Neural progenitor cell (in vitro differentiated cells): ENCODE measurements at regions not wholly inside any gene's neighbourhood (a gene's known extent, or its start where the extent isn't known, plus 50 kb on each side); places are given as distances from the start of the nearest gene placed in this dataset.
"Not testable (repeated sequence)": the region's sequence is repeated elsewhere in the genome, so short reads cannot be mapped to it uniquely, and the experiment has no call there.

Experiments
- DNase-seq: peaks from one replicate; pipeline ENCODE4 v3.0.0-alpha.2; 2016; ENCODE audit warnings: low spot score
- H2AFZ ChIP-seq: fragments of 200-600 bp; sonication (generic); replicated peaks from 2 replicates; pipeline ENCODE4 v1.6.1; 2016; ENCODE audit warnings: antibody characterized with exemption
- H3F3A ChIP-seq: fragments of 200-600 bp; sonication (generic); 2 replicates; pipeline ENCODE4 v1.6.1; 2016; ENCODE audit warnings: antibody characterized with exemption, low read depth
- H3K27ac ChIP-seq: fragments of 200-600 bp; sonication (generic); 2 replicates; pipeline ENCODE4 v1.5.1; 2016; ENCODE audit warnings: mild to moderate bottlenecking
- H3K27me3 ChIP-seq: fragments of 200-600 bp; sonication (generic); 2 replicates; pipeline ENCODE4 v1.6.1; 2016; ENCODE audit warnings: mild to moderate bottlenecking, moderate library complexity
- H3K36me3 ChIP-seq: fragments of 200-600 bp; sonication (generic); 2 replicates; pipeline ENCODE4 v1.5.1; 2016
- H3K4me1 ChIP-seq: fragments of 200-600 bp; sonication (generic); 2 replicates; pipeline ENCODE4 v1.6.1; 2016; ENCODE audit warnings: mixed run types
- H3K4me2 ChIP-seq: fragments of 200-600 bp; sonication (generic); 2 replicates; pipeline ENCODE4 v1.6.1; 2016
- H3K4me3 ChIP-seq: fragments of 200-600 bp; sonication (generic); 2 replicates; pipeline ENCODE4 v1.5.1; 2016
- H3K79me2 ChIP-seq: fragments of 200-600 bp; sonication (generic); 2 replicates; pipeline ENCODE4 v1.6.1; 2016; ENCODE audit warnings: low read depth
- H3K9ac ChIP-seq: fragments of 200-600 bp; sonication (generic); 2 replicates; pipeline ENCODE4 v1.6.1; 2016
- H3K9me3 ChIP-seq: fragments of 200-600 bp; sonication (generic); 2 replicates; pipeline ENCODE4 v1.5.1; 2016; ENCODE audit warnings: low read depth
- H4K20me1 ChIP-seq: fragments of 200-600 bp; sonication (generic); 2 replicates; pipeline ENCODE4 v1.6.1; 2016; ENCODE audit warnings: low read depth
- H3K27ac Mint-ChIP-seq: 3 replicates; pipeline ENCODE4 v1.8.0; 2021; ENCODE audit warnings: mixed read lengths
- H3K27me3 Mint-ChIP-seq: 2 replicates; pipeline ENCODE4 v1.8.0; 2022; ENCODE audit warnings: low read depth, mild to moderate bottlenecking, inconsistent platforms, moderate library complexity, mixed read lengths; ENCODE audit not compliant: insufficient read depth
- H3K36me3 Mint-ChIP-seq: 3 replicates; pipeline ENCODE4 v1.8.0; 2021; ENCODE audit warnings: mixed read lengths
- H3K4me1 Mint-ChIP-seq: 3 replicates; pipeline ENCODE4 v1.8.0; 2021; ENCODE audit warnings: mixed read lengths
- H3K4me3 Mint-ChIP-seq: 3 replicates; pipeline ENCODE4 v1.8.0; 2021; ENCODE audit warnings: mild to moderate bottlenecking, moderate library complexity, mixed read lengths
- H3K9me3 Mint-ChIP-seq: 3 replicates; pipeline ENCODE4 v1.8.0; 2020; ENCODE audit warnings: mixed read lengths
- CTCF ChIP-seq: fragments of 200-600 bp; sonication (generic); IDR thresholded peaks from 2 replicates; pipeline ENCODE4 v1.5.1; 2017; ENCODE audit warnings: antibody characterized with exemption, mild to moderate bottlenecking
- EZH2 ChIP-seq: fragments of 200-600 bp; sonication (generic); IDR thresholded peaks from 2 replicates; pipeline ENCODE4 v1.6.1; 2017; ENCODE audit warnings: antibody characterized with exemption, mild to moderate bottlenecking, moderate library complexity
- EZH2phosphoT487 ChIP-seq: fragments of 200-600 bp; sonication (generic); IDR thresholded peaks from 2 replicates; pipeline ENCODE4 v1.6.1; 2017; ENCODE audit warnings: antibody characterized with exemption

- DNase-seq: no peak
- no peaks in the 10 kb centered on the region for H3K36me3 ChIP-seq
- no peak overlapping the region for H3K9ac ChIP-seq
- Mint-ChIP-seq H3K4me1 (no peaks in the 10 kb centered on the region), H3K9me3 (peaks cover 33% of the 10 kb centered on the region), H3K27me3 (peaks cover 11% of the 10 kb centered on the region), H3K27ac (no peak overlapping the region), H3K4me3 (no peak overlapping the region), H3K36me3 (peaks cover 2% of the 10 kb centered on the region)
- TF ChIP-seq EZH2 (no peak), CTCF (no peak)
- no peaks in the 10 kb centered on the region for H3K79me2 ChIP-seq
- H3F3A ChIP-seq: no peaks in the 10 kb centered on the region
- no peaks in the 10 kb centered on the region for H3K4me1 ChIP-seq
- no peak overlapping the region for H3K4me3 ChIP-seq
- H3K9me3 ChIP-seq: no peaks in the 10 kb centered on the region
- H2AFZ ChIP-seq: no peak overlapping the region
- H4K20me1 ChIP-seq: no peaks in the 10 kb centered on the region
- no peak overlapping the region for H3K4me2 ChIP-seq
- no peaks in the 10 kb centered on the region for H3K27me3 ChIP-seq
- H3K27ac ChIP-seq: no peak overlapping the region
Measured at GRCh38 chr14:105765893-105766614, 239.7 kb downstream of the TMEM121 start.

- H3F3A ChIP-seq: no peaks in the 10 kb centered on the region
- no peak overlapping the region for H3K27ac ChIP-seq
- no peaks in the 10 kb centered on the region for H3K4me1 ChIP-seq
- H3K9ac ChIP-seq: no peak overlapping the region
- no peaks in the 10 kb centered on the region for H4K20me1 ChIP-seq
- DNase-seq: no peak
- Mint-ChIP-seq H3K36me3 (peaks cover 2% of the 10 kb centered on the region), H3K9me3 (peaks cover 27% of the 10 kb centered on the region), H3K27me3 (peaks cover 6% of the 10 kb centered on the region), H3K4me3 (no peak overlapping the region), H3K27ac (no peak overlapping the region), H3K4me1 (no peaks in the 10 kb centered on the region)
- H3K36me3 ChIP-seq: no peaks in the 10 kb centered on the region
- no peak overlapping the region for H2AFZ ChIP-seq
- H3K27me3 ChIP-seq: no peaks in the 10 kb centered on the region
- TF ChIP-seq CTCF (no peak), EZH2 (no peak), EZH2phosphoT487 (no peak)
- no peak overlapping the region for H3K4me2 ChIP-seq
- H3K9me3 ChIP-seq: no peaks in the 10 kb centered on the region
- no peaks in the 10 kb centered on the region for H3K79me2 ChIP-seq
- H3K4me3 ChIP-seq: no peak overlapping the region
Measured at GRCh38 chr14:105767315-105767714, 240.9 kb downstream of the TMEM121 start.

GRCh38 chr14:105768039-105768438 lies 241.7 kb downstream of the TMEM121 start:
- not testable (repeated sequence) for H3K36me3 ChIP-seq, H3K27ac Mint-ChIP-seq, H3K4me1 ChIP-seq, H3K4me3 Mint-ChIP-seq, H3K9ac ChIP-seq, DNase-seq, H3K36me3 Mint-ChIP-seq, H3K27me3 ChIP-seq, H3K27me3 Mint-ChIP-seq, H3F3A ChIP-seq, H3K9me3 ChIP-seq, H3K4me1 Mint-ChIP-seq, H3K27ac ChIP-seq, H3K4me3 ChIP-seq, H2AFZ ChIP-seq, H3K79me2 ChIP-seq, H3K4me2 ChIP-seq, H4K20me1 ChIP-seq
- H3K9me3 Mint-ChIP-seq: peaks cover 31% of the 10 kb centered on the region

- peaks cover 41% of the 10 kb centered on the region for H3K9me3 Mint-ChIP-seq
- not testable (repeated sequence) for H3K36me3 Mint-ChIP-seq, H3K9me3 ChIP-seq, H3K4me3 Mint-ChIP-seq, H3K27ac Mint-ChIP-seq, DNase-seq, H2AFZ ChIP-seq, H3K4me3 ChIP-seq, H3K9ac ChIP-seq, H4K20me1 ChIP-seq, H3K79me2 ChIP-seq, H3K27ac ChIP-seq, H3K4me1 ChIP-seq, H3K36me3 ChIP-seq, H3F3A ChIP-seq, H3K4me2 ChIP-seq, H3K27me3 ChIP-seq, H3K4me1 Mint-ChIP-seq
- peaks cover 12% of the 10 kb centered on the region for H3K27me3 Mint-ChIP-seq
Measured at GRCh38 chr14:105769061-105769730, 242.8 kb downstream of the TMEM121 start.

- H3K4me1 Mint-ChIP-seq, H3K9me3 ChIP-seq, H4K20me1 ChIP-seq, H2AFZ ChIP-seq, H3K27ac Mint-ChIP-seq, H3K4me1 ChIP-seq, H3K36me3 Mint-ChIP-seq, H3F3A ChIP-seq, H3K79me2 ChIP-seq, H3K4me2 ChIP-seq, H3K9ac ChIP-seq, H3K27ac ChIP-seq, DNase-seq, H3K27me3 ChIP-seq, H3K4me3 Mint-ChIP-seq, H3K4me3 ChIP-seq, H3K36me3 ChIP-seq: not testable (repeated sequence)
- Mint-ChIP-seq H3K9me3 (peaks cover 49% of the 10 kb centered on the region), H3K27me3 (peaks cover 16% of the 10 kb centered on the region)
Measured at GRCh38 chr14:105770619-105771216, 244.3 kb downstream of the TMEM121 start.
